Mesothelial cell of epicardium (in vitro differentiated cells): ENCODE measurements at regions not wholly inside any gene's neighbourhood (a gene's known extent, or its start where the extent isn't known, plus 50 kb on each side); places are given as distances from the start of the nearest gene placed in this dataset.

Experiments used
- DNase-seq, 2 experiments: peaks; one replicate each; pipeline ENCODE4 v3.0.0; 2021; ENCODE audit warnings: low spot score in 2 of 2; ENCODE audit not compliant: unreplicated experiment in 2 of 2
- H3K27ac Mint-ChIP-seq: 2 replicates; pipeline ENCODE4 v1.8.0; 2021; ENCODE audit warnings: mixed read lengths
- H3K27me3 Mint-ChIP-seq: 2 replicates; pipeline ENCODE4 v1.8.0; 2021; ENCODE audit warnings: low read depth, mixed read lengths
- H3K36me3 Mint-ChIP-seq: 2 replicates; pipeline ENCODE4 v1.8.0; 2021; ENCODE audit warnings: mixed read lengths
- H3K4me1 Mint-ChIP-seq: 2 replicates; pipeline ENCODE4 v1.8.0; 2021; ENCODE audit warnings: mixed read lengths
- H3K4me3 Mint-ChIP-seq: 2 replicates; pipeline ENCODE4 v1.8.0; 2021; ENCODE audit warnings: mild to moderate bottlenecking, moderate library complexity, mixed read lengths
- H3K9me3 Mint-ChIP-seq: 2 replicates; pipeline ENCODE4 v1.8.0; 2021; ENCODE audit warnings: mixed read lengths
- CTCF ChIP-seq: fragments of 200-600 bp; sonication (generic); IDR thresholded peaks from one replicate; pipeline ENCODE4 v1.5.0; 2021; ENCODE audit warnings: antibody characterized with exemption; ENCODE audit not compliant: unreplicated experiment

- no peak overlapping the region for H3K4me3 Mint-ChIP-seq
- peaks cover 5% of the 10 kb centered on the region for H3K9me3 Mint-ChIP-seq
- no peaks in the 10 kb centered on the region for H3K4me1 Mint-ChIP-seq
- TF ChIP-seq CTCF = no peak
- H3K27ac Mint-ChIP-seq = no peak overlapping the region
- no peaks in the 10 kb centered on the region for H3K36me3 Mint-ChIP-seq
- H3K27me3 Mint-ChIP-seq = no peaks in the 10 kb centered on the region
- DNase-seq = no peak
These were observed 602.7 kb downstream of the ETV1 start for GRCh38 chr7:13386741-13387140.

DNA sequence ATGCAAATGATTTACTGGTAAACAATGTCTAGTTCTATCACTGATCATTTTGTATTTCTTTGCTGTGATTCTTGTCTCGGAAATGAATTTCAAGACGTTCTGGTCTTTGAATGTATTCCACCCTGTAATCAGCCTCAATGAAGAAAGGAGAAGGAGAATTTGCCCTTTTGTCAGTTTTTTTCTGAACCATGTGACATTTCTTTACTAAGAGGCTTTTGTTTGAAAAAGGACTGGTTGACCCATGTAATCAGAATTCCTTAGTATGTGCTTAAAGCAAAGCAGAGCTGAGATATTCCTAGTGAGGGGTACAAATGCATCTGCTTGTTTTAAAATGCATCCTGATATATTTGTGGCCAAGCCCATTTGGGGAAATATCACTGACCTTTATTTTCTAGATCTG, 581.6 kb downstream of the ETV1 start:
- no peaks in the 10 kb centered on the region for H3K36me3 Mint-ChIP-seq
- no peak for DNase-seq
- no peaks in the 10 kb centered on the region for H3K27me3 Mint-ChIP-seq
- no peaks in the 10 kb centered on the region for H3K4me1 Mint-ChIP-seq
- no peak overlapping the region for H3K27ac Mint-ChIP-seq
- no peaks in the 10 kb centered on the region for H3K9me3 Mint-ChIP-seq
- no peak overlapping the region for H3K4me3 Mint-ChIP-seq
- TF ChIP-seq CTCF = no peak

DNA sequence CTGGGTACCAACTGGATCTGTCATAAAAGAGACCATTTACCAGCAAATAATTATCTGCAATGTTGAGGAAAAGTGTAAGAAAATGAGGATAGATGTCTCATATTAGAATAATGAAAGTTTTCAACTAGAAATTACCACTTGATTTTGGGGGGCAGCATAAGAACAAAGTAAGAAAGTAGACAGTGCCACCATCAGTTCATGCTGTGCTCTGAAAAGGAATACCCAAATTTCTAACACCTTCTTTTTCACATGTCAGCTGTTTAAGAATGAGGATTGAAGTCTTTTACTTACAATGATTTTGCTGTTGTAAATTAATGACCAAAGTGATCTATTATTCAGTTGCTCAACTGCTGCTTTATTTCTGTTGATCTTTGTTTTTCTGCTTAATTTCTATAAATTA, 578.3 kb downstream of the ETV1 start:
- no peak for TF ChIP-seq CTCF
- no peak for DNase-seq
- H3K27me3 Mint-ChIP-seq = no peaks in the 10 kb centered on the region
- H3K27ac Mint-ChIP-seq = no peak overlapping the region
- no peaks in the 10 kb centered on the region for H3K9me3 Mint-ChIP-seq
- H3K4me3 Mint-ChIP-seq = no peak overlapping the region
- H3K36me3 Mint-ChIP-seq = no peaks in the 10 kb centered on the region
- no peaks in the 10 kb centered on the region for H3K4me1 Mint-ChIP-seq

DNA sequence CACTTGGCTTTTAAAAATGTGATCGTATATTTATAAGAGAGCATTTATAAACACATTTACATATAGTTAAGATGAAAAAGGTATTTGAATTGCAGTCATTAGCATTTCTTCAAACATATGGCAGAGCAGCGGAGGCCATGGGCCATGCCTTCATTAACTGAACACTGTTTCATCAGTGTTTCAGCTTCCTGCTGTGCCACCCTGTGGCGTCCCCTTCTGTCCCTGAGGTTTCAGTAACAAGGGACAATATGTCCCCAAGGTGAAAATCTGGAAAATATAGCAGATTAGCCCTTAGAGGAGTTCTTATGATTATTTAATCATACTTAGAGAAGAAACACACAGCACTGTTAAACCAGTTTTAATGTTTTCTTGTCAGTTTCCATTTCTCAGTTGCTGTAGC, 577.8 kb downstream of the ETV1 start:
- Mint-ChIP-seq H3K36me3 (no peaks in the 10 kb centered on the region), H3K27me3 (no peaks in the 10 kb centered on the region), H3K9me3 (no peaks in the 10 kb centered on the region), H3K4me3 (no peak overlapping the region), H3K4me1 (no peaks in the 10 kb centered on the region), H3K27ac (no peak overlapping the region)
- no peak for DNase-seq
- TF ChIP-seq CTCF = no peak

GRCh38 chr7:13414181-13414580, 575.3 kb downstream of the ETV1 start:
- Mint-ChIP-seq H3K36me3 (peaks cover 2% of the 10 kb centered on the region), H3K27ac (no peak overlapping the region), H3K4me3 (no peak overlapping the region), H3K27me3 (no peaks in the 10 kb centered on the region), H3K9me3 (peaks cover 13% of the 10 kb centered on the region), H3K4me1 (no peaks in the 10 kb centered on the region)
- no peak for TF ChIP-seq CTCF
- no peak for DNase-seq

- peaks cover 13% of the 10 kb centered on the region for H3K9me3 Mint-ChIP-seq
- no peak overlapping the region for H3K27ac Mint-ChIP-seq
- DNase-seq = no peak
- H3K4me3 Mint-ChIP-seq = no peak overlapping the region
- no peak for TF ChIP-seq CTCF
- H3K36me3 Mint-ChIP-seq = peaks cover 2% of the 10 kb centered on the region
- H3K4me1 Mint-ChIP-seq = no peaks in the 10 kb centered on the region
- no peaks in the 10 kb centered on the region for H3K27me3 Mint-ChIP-seq
These were observed 574.8 kb downstream of the ETV1 start for GRCh38 chr7:13414661-13415107.
